ENCODE measurements at regions not wholly inside any gene's neighbourhood (a gene's known extent, or its start where the extent isn't known, plus 50 kb on each side); places are given as distances from the start of the nearest gene placed in this dataset.

DNA sequence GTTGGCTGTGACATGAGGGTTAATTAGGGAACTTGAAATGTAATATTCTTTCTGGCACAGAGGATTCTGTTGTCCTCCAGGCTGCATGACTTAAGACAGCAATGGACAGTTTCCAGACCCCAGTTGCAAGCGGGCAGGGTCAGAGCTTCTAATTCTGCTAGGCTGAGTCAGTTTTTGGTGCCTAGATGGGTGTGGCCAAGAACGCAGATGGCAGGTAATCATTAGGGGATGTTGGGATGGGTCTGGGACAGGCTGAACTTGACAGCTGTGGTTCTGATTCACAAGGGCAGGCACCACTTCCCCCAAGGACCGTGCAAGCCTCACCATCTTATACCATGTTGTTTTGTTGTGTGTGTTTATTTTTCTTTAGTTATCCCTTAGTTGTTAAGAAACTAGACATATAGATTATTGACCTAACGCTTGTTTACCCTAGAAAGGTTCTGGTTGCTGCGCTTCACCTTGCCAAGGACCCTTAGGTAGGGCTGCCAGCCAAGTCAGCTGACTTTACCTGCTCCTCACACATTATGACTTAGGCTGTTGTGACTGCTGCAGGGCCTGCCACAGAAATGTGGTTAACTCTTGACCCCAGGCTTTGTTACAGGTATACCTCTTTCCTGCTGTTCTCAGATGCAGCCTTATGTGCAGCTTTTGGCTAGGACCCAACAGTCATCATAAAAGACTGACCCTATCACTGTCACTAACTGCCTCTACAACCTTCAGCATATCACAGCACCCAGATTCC, 117.7 kb upstream of the KLF12 start:
- H3K36me3 ChIP-seq (replicated peaks in 1 of 2; ENCODE audit: control insufficient read depth in 1 of 2, insufficient read depth in 2 of 2, low read length in 2 of 2): no peaks in the 10 kb centered on the region
- H4K20me1 ChIP-seq (ENCODE audit: insufficient read depth, low read length): no peaks in the 10 kb centered on the region
- H2AFZ ChIP-seq (ENCODE audit: low read length): no peak overlapping the region
- no peak overlapping the region for H3K27ac ChIP-seq (ENCODE audit: extremely low read length, insufficient read depth, low read length)
- no peak overlapping the region for H3K4me2 ChIP-seq (ENCODE audit: low read depth, low read length)
- in situ Hi-C loops (cut with HindIII; ENCODE audit: extremely low pct_ligation_motif_present, low pct_unique_long_range_greater_than_20kb): no loop called here
- peaks cover 0 to 1% of the 10 kb centered on the region in 2 experiments; a peak in 1 of 5 replicates for H3K27me3 ChIP-seq (ENCODE audit: control insufficient read depth in 1 of 2, insufficient read depth in 2 of 2, low read length in 2 of 2)
- DNase-seq (ENCODE audit: low spot score) (no peak), ATAC-seq (no peak), FAIRE-seq (no peak)
- no peaks in the 10 kb centered on the region for H3K9me3 ChIP-seq (ENCODE audit: low read length)
- ChIA-PET POLR2A (no interaction called here), CTCF (ENCODE audit: low intra/inter-chr PET ratio, low total read pairs) (no interaction called here)
- BruUV-seq (replicated peaks): no TSS peak
- H3K4me1 ChIP-seq (ENCODE audit: insufficient read depth, low read length): no peaks in the 10 kb centered on the region
- TF ChIP-seq MATR3 (CRISPR knock-in tag; IDR thresholded peaks at IDR 0.05) (no peak), ZSCAN31 (CRISPR knock-in tag; IDR thresholded peaks at IDR 0.05; ENCODE audit: low read depth) (no peak), SRY (CRISPR knock-in tag; IDR thresholded peaks at IDR 0.05) (no peak), GABPB1 (CRISPR knock-in tag; IDR thresholded peaks at IDR 0.05) (no peak), ZNF775 (CRISPR knock-in tag; IDR thresholded peaks at IDR 0.05; ENCODE audit: borderline replicate concordance) (no peak), CCDC6 (CRISPR knock-in tag; IDR thresholded peaks at IDR 0.05) (no peak), KLF11 (CRISPR knock-in tag; IDR thresholded peaks at IDR 0.05) (no peak), ZNF30 (CRISPR knock-in tag; IDR thresholded peaks at IDR 0.05) (no peak), ZNF10 (CRISPR knock-in tag; IDR thresholded peaks at IDR 0.05; ENCODE audit: borderline replicate concordance, low read depth) (no peak), NRL (CRISPR knock-in tag; IDR thresholded peaks at IDR 0.05; ENCODE audit: borderline replicate concordance) (no peak), TMF1 (CRISPR knock-in tag; IDR thresholded peaks at IDR 0.05; ENCODE audit: low read depth) (no peak), ZNF644 (CRISPR knock-in tag; IDR thresholded peaks at IDR 0.05; ENCODE audit: low read depth) (no peak), ZNF317 (CRISPR knock-in tag; IDR thresholded peaks at IDR 0.05) (no peak), ZNF674 (CRISPR knock-in tag; IDR thresholded peaks at IDR 0.05; ENCODE audit: low read depth) (no peak)
- TF ChIP-seq, protein P1, sequence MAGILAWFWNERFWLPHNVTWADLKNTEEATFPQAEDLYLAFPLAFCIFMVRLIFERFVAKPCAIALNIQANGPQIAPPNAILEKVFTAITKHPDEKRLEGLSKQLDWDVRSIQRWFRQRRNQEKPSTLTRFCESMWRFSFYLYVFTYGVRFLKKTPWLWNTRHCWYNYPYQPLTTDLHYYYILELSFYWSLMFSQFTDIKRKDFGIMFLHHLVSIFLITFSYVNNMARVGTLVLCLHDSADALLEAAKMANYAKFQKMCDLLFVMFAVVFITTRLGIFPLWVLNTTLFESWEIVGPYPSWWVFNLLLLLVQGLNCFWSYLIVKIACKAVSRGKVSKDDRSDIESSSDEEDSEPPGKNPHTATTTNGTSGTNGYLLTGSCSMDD (CRISPR knock-in tag; IDR thresholded peaks at IDR 0.05): no peak
- TF ChIP-seq, protein P2, sequence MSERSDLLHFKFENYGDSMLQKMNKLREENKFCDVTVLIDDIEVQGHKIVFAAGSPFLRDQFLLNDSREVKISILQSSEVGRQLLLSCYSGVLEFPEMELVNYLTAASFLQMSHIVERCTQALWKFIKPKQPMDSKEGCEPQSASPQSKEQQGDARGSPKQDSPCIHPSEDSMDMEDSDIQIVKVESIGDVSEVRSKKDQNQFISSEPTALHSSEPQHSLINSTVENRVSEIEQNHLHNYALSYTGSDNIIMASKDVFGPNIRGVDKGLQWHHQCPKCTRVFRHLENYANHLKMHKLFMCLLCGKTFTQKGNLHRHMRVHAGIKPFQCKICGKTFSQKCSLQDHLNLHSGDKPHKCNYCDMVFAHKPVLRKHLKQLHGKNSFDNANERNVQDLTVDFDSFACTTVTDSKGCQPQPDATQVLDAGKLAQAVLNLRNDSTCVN (CRISPR knock-in tag; IDR thresholded peaks at IDR 0.05; ENCODE audit: borderline replicate concordance): no peak
- H3K4me3 ChIP-seq (replicated peaks in 1 of 3; ENCODE audit: insufficient read depth in 1 of 3, low read depth in 2 of 3, low read length in 3 of 3): no peak overlapping the region
- H3K79me2 ChIP-seq (ENCODE audit: insufficient read depth, low read length): no peaks in the 10 kb centered on the region
- WGBS (ENCODE audit: low lambda C conversion rate): 43% methylated on average over 5 of the region's 5 CpGs
- intact Hi-C loops (cut with micrococcal nuclease; ENCODE audit: unreplicated experiment): no loop called here
- no peak overlapping the region for H3K9ac ChIP-seq (ENCODE audit: insufficient read depth, low read depth, low read length)
